ENCODE measurements at regions not wholly inside any gene's neighbourhood (a gene's known extent, or its start where the extent isn't known, plus 50 kb on each side); places are given as distances from the start of the nearest gene placed in this dataset.

DNA sequence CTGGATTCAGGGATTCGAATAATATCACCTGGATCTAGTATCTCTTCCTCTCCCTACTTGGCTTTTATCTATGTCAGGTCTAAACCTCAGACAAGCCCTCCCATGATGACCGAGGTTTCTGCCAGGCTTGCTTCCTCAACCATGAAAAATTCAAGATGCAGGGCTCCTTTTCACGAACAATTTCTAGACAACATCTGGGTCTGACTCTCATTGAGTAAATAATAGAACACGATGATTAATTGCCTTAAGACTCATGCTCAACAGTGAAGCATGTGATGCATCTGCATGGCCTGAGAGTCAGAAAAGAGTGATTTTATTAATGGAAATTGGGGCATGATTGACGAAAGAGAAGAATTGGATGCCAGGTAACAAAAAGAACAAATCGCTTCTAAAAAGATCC lies 277.2 kb upstream of the ZNF608 start:
- TF ChIP-seq, protein P1, sequence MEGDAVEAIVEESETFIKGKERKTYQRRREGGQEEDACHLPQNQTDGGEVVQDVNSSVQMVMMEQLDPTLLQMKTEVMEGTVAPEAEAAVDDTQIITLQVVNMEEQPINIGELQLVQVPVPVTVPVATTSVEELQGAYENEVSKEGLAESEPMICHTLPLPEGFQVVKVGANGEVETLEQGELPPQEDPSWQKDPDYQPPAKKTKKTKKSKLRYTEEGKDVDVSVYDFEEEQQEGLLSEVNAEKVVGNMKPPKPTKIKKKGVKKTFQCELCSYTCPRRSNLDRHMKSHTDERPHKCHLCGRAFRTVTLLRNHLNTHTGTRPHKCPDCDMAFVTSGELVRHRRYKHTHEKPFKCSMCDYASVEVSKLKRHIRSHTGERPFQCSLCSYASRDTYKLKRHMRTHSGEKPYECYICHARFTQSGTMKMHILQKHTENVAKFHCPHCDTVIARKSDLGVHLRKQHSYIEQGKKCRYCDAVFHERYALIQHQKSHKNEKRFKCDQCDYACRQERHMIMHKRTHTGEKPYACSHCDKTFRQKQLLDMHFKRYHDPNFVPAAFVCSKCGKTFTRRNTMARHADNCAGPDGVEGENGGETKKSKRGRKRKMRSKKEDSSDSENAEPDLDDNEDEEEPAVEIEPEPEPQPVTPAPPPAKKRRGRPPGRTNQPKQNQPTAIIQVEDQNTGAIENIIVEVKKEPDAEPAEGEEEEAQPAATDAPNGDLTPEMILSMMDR (IDR thresholded peaks at IDR 0.05), result no peak
- no peak for TF ChIP-seq POLR2A (IDR thresholded peaks at IDR 0.05)

All from tibial nerve (tissue), 3 donors.